Stimulated activated CD8-positive, alpha-beta memory T cell treated with anti-CD3 and anti-CD28 coated beads, Interleukin-7, amount 100 ng/mL, for 48 hours (primary cell): ENCODE measurements at regions not wholly inside any gene's neighbourhood (a gene's known extent, or its start where the extent isn't known, plus 50 kb on each side); places are given as distances from the start of the nearest gene placed in this dataset.
"Not testable (repeated sequence)": the region's sequence is repeated elsewhere in the genome, so short reads cannot be mapped to it uniquely, and the experiment has no call there.

Source experiments
- DNase-seq, 2 donors: peaks; one replicate each; pipeline ENCODE4 v3.0.0-alpha.2; 2020; ENCODE audit warnings: low read depth in 1 of 2; ENCODE audit errors: extremely low read depth in 1 of 2

- no peak for DNase-seq
Measured at GRCh38 chr5:68116408-68116807, 99.1 kb upstream of the PIK3R1 start.

DNA sequence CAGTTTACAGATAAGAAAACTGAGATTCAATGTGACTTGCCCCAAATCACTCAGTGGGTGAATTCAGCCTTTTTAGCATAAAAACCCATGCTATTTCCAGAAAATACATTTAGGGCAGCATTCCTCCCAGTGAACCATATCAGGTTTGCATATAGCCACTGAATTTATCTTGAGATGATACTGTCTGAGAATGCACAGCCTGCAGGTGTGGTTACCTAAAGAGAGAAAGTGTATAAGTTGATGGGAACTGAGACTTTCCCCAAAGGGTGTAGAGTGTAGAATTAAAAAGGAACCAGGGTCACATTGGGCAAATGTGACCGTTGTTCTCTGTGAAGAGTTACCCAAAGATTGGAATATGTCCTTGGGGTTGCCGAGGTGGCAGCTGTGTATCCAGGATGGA lies 100.0 kb upstream of the PIK3R1 start:
- no peak for DNase-seq

DNA sequence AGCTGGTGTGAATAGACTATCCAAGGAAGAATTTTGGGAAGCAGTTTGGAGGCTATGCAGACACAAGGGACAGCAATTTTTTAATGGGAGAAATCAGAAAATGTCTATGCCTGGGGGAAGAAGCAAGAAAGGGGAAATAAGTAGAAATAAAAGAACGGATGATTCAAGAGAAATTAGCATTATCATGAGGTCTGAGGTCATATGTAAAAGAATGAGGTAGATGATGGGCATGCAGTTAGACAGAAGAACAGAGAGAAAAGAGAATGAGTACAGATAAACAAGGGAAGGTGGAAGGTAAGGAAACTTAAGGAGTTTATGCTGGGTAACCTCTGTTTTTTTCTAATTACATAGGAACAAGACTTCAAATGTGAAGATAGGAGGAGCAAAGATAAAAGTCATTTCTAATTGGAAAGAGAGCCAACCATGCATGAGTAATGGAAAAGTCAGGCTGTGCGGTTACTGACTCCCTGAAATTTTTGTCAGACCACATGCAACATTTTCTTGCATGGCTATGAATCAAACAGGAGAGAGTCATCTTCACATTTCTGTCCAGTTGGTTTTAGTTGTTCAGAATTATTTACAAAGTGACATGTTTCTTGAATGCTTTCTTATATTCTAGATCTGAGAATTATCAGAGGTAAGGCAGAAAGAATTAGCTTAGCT lies 101.0 kb upstream of the PIK3R1 start:
- DNase-seq: no peak

DNA sequence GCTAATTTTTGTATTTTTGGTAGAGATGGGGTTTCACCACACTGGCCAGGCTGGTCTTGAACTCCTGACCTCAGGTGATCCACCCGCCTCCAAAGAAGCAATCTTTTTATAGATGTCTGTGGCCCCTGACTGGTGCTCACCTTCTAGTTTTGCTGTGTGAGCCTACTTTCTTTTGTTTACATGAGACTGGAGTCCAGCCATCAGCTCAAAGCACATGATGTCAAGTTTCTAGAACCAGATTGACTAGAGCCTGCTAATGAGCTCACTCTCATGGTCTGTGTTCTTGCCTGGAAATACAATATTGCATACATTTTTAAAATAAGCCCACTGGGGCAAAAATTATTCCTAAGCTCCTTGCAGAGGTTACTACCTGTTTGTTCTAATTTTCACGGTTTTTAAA lies 102.9 kb upstream of the PIK3R1 start:
- DNase-seq: no peak

- DNase-seq: no peak
Measured at GRCh38 chr5:68110894-68111293, 104.7 kb upstream of the PIK3R1 start.

GRCh38 chr5:68110264-68110663 lies 105.3 kb upstream of the PIK3R1 start:
- no peak for DNase-seq

GRCh38 chr5:68104217-68104616 lies 111.3 kb upstream of the PIK3R1 start:
- not testable (repeated sequence) for DNase-seq

DNA sequence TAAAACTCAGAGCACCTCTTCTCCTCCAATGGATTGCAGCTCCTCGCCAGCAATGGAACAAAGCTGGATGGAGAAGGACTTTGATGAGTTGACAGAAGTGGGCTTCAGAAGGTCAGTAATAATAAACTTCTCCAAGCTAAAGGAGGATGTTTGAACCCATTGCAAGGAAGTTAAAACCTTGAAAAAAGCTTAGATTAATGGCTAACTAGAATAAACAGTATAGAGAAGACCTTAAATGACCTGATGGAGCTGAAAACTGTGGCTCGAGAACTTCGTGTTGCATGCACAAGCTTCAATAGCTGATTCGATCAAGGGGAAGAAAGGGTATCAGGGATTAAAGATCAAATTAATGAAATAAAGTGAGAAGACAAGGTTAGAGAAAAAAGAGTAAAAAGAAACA lies 112.3 kb upstream of the PIK3R1 start:
- not testable (repeated sequence) for DNase-seq

GRCh38 chr5:68099327-68099726 lies 116.2 kb upstream of the PIK3R1 start:
- DNase-seq: no peak

GRCh38 chr5:68093455-68094159 lies 121.9 kb upstream of the PIK3R1 start:
- no peak for DNase-seq

DNA sequence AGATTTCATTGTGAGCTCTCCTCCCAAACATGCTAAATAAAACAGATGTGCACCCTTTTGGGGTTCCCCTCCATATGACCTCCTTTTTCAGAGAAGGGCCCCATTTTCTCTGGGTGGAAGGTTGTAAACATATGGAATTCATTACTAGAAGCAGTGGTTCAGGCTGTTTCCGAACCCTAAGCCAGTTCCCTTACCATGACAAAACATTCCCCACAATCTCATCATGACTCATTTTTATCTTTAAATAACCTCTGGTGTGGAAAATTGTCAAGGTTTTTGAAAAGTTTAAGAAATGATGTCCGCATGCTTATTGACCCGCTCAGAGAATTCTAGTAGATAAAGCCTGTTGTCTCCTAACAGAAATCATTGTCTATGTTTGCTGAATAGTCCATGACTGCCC lies 127.3 kb upstream of the PIK3R1 start:
- no peak for DNase-seq

DNA sequence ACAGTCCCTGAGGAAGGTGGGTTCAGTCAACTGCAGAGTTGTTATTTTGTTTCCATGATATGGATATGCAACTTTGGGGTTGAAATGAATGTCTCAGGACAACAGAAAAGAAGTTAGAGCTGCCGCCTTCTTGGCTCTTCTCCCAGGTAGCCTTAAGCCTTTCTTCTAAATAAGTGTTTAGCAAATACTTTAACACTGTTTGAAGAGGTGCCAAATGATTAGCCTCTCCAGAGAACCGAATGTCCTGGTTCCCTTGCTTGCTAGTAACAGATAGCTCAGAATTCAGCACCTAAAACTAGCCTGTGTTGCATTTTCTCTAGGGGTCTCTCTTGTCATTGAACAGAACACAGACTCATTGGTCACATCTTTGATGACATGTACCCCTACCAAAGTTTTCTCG lies 127.7 kb upstream of the PIK3R1 start:
- no peak for DNase-seq

- no peak for DNase-seq
Measured at GRCh38 chr5:68086857-68087256, 128.7 kb upstream of the PIK3R1 start.

DNA sequence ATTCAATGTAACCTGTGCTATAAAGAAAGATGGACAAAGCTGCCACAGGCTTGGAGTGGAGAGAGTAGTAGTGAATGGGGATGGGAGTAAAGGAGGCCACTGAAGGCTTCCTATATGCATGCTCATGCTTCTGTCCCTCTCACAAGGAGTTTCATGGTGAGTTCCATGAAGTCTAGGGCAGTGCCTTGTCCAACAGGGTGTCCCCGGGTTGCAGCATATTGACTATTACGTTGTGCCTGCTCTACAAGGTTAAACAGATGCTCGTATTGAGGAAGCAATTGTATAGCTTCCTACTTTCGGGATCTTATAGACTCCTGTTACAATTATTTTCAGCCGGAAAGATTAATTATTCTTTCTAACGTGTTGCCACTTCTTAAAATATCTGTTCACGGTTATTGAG lies 129.1 kb upstream of the PIK3R1 start:
- no peak for DNase-seq

- DNase-seq: no peak
Measured at GRCh38 chr5:68084396-68084795, 131.2 kb upstream of the PIK3R1 start.

- DNase-seq: no peak
Measured at GRCh38 chr5:68080282-68081050, 135.1 kb upstream of the PIK3R1 start.

DNA sequence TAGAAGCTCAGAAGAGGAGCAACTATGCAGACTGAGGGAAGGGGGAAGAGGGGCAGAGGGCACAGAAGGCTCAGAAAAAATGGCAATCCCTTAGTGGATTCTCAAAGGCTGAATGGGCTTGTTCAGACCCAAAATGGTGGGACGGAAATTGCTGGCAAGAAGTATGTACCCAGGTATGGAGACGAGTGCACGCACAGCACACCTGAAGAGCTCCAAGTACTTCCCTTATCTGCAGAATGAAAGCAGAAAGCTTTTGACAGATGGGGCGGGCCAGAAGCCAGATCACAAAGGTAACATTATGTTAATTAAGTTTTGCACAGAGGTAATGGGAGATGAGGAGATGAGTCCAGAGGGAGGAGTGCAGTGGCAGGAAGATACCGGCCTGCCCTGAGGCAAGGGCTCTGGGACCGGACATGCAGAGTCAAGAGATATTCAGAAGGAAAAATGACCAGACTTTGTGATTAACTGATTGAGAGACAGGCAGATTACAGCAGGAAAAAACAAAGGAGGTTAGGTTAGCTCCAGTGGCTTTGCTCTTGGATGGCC lies 138.1 kb upstream of the PIK3R1 start:
- no peak for DNase-seq

- DNase-seq: no peak
Measured at GRCh38 chr5:68074633-68075032, 140.9 kb upstream of the PIK3R1 start.

- no peak for DNase-seq
Measured at GRCh38 chr5:68074048-68074632, 141.4 kb upstream of the PIK3R1 start.

GRCh38 chr5:68071736-68072135 lies 143.8 kb upstream of the PIK3R1 start:
- DNase-seq: no peak

- DNase-seq: no peak
Measured at GRCh38 chr5:68071282-68071632, 144.3 kb upstream of the PIK3R1 start.
